SU-DHL-6 (cell line): ENCODE measurements at regions not wholly inside any gene's neighbourhood (a gene's known extent, or its start where the extent isn't known, plus 50 kb on each side); places are given as distances from the start of the nearest gene placed in this dataset.
"Not testable (repeated sequence)": the region's sequence is repeated elsewhere in the genome, so short reads cannot be mapped to it uniquely, and the experiment has no call there.

Experiments
- H2AFZ ChIP-seq: fragments of 200-600 bp; sonication (generic); 2 replicates; pipeline ENCODE4 v1.6.1; 2014; ENCODE audit warnings: low read depth, mild to moderate bottlenecking, moderate library complexity, mixed read lengths, antibody characterized with exemption, low read length; ENCODE audit not compliant: severe bottlenecking
- H3F3A ChIP-seq: fragments of 200-600 bp; shearing (Covaris generic); 2 replicates; pipeline ENCODE4 v1.6.0; 2016; ENCODE audit warnings: antibody characterized with exemption, mild to moderate bottlenecking; ENCODE audit not compliant: insufficient read depth
- H3K27ac ChIP-seq: fragments of 200-600 bp; sonication (generic); 2 replicates; pipeline ENCODE4 v1.5.1; 2016; ENCODE audit warnings: low read depth, mild to moderate bottlenecking, low read length, moderate library complexity, mixed read lengths
- H3K27me3 ChIP-seq: fragments of 200-600 bp; sonication (generic), shearing (Covaris generic); 2 replicates; pipeline ENCODE4 v1.6.0; 2014; ENCODE audit warnings: mild to moderate bottlenecking, low read length
- H3K36me3 ChIP-seq: fragments of 200-600 bp; sonication (generic); 2 replicates; pipeline ENCODE4 v1.6.1; 2014; ENCODE audit warnings: mild to moderate bottlenecking, low read length, mixed read lengths
- H3K4me2 ChIP-seq: fragments of 300-600, 200-600 bp; shearing (Covaris generic), sonication (generic); 2 replicates; pipeline ENCODE4 v1.6.0; 2014; ENCODE audit warnings: low read length, low read depth, mild to moderate bottlenecking; ENCODE audit not compliant: poor library complexity, severe bottlenecking
- H3K4me3 ChIP-seq: fragments of 200-600 bp; sonication (generic); 2 replicates; pipeline ENCODE4 v1.5.1; 2014; ENCODE audit warnings: antibody characterized with exemption, low read length, mild to moderate bottlenecking, mixed read lengths; ENCODE audit not compliant: insufficient read depth, poor library complexity, severe bottlenecking
- H3K79me2 ChIP-seq: fragments of 200-600 bp; sonication (generic); 2 replicates; pipeline ENCODE4 v1.6.1; 2014; ENCODE audit warnings: mild to moderate bottlenecking, low read length, moderate library complexity; ENCODE audit not compliant: insufficient read depth
- H3K9ac ChIP-seq: fragments of 200-600 bp; sonication (generic); 2 replicates; pipeline ENCODE4 v1.7.0; 2014; ENCODE audit warnings: mild to moderate bottlenecking, low read length
- H3K9me2 ChIP-seq: fragments of 200-600 bp; sonication (generic); replicated peaks from 2 replicates; pipeline ENCODE4 v1.6.1; 2014; ENCODE audit warnings: low read length; ENCODE audit not compliant: insufficient read depth
- H3K9me3 ChIP-seq: fragments of 200-600 bp; sonication (generic); 2 replicates; pipeline ENCODE4 v1.6.1; 2014; ENCODE audit warnings: low read length, mixed read lengths; ENCODE audit not compliant: insufficient read depth
- H4K20me1 ChIP-seq: fragments of 200-600 bp; sonication (generic); 2 replicates; pipeline ENCODE4 v1.6.1; 2014; ENCODE audit warnings: low read depth, mild to moderate bottlenecking, antibody characterized with exemption, low read length, moderate library complexity, mixed read lengths
- CTCF ChIP-seq: fragments of 200-600 bp; sonication (generic); IDR thresholded peaks from one replicate; pipeline ENCODE4 v1.5.1; 2017; ENCODE audit warnings: antibody characterized with exemption, mild to moderate bottlenecking, low read length, moderate library complexity; ENCODE audit not compliant: insufficient read depth, poor library complexity, severe bottlenecking
- EZH2phosphoT487 ChIP-seq: fragments of 200-600 bp; sonication (generic), shearing (Covaris generic); conservative IDR thresholded peaks from 2 replicates; pipeline ENCODE4 v1.6.1; 2018; ENCODE audit warnings: mild to moderate bottlenecking, antibody characterized with exemption, low read length, moderate library complexity, mixed read lengths

- Histone ChIP-seq H3K9me3 (no peaks in the 10 kb centered on the region), H3K4me3 (no peak overlapping the region), H3K27me3 (no peaks in the 10 kb centered on the region), H4K20me1 (no peaks in the 10 kb centered on the region), H3K4me2 (no peak overlapping the region), H2AFZ (no peak overlapping the region), H3K79me2 (no peaks in the 10 kb centered on the region), H3K9me2 (no peaks in the 10 kb centered on the region), H3K36me3 (no peaks in the 10 kb centered on the region), H3F3A (no peaks in the 10 kb centered on the region), H3K27ac (no peak overlapping the region), H3K9ac (no peak overlapping the region)
- no peak for TF ChIP-seq CTCF
- TF ChIP-seq EZH2phosphoT487, result no peak
Observed at GRCh38 chr14:106228541-106229158, 702.3 kb downstream of the TMEM121 start.

DNA sequence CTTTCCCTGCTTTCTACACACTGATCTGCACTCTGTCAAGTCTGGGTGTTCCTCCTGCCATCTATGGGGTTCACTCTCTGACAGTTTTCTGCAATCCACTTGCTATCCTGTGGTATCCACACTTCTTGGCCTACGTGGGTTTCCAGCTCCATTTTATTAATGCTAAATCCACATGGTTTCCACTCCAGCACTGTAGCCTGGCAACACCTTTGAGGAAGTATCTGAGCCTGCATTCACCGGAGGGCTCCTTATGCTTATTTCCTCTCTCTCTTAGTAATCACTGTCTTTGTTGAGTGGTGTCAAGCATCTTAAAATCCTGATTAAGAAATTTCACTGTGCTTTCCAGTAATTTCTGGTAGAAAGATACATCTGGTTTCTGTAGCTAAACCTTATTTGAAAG lies 703.7 kb downstream of the TMEM121 start:
- Histone ChIP-seq H3K27me3 (no peaks in the 10 kb centered on the region), H3K4me2 (no peak overlapping the region), H3K79me2 (no peaks in the 10 kb centered on the region), H2AFZ (no peak overlapping the region), H3K9me2 (no peaks in the 10 kb centered on the region), H3K9me3 (no peaks in the 10 kb centered on the region), H3K9ac (no peak overlapping the region), H3K27ac (no peak overlapping the region), H3K4me3 (no peak overlapping the region), H4K20me1 (no peaks in the 10 kb centered on the region), H3F3A (no peaks in the 10 kb centered on the region), H3K36me3 (no peaks in the 10 kb centered on the region)
- no peak for TF ChIP-seq EZH2phosphoT487

DNA sequence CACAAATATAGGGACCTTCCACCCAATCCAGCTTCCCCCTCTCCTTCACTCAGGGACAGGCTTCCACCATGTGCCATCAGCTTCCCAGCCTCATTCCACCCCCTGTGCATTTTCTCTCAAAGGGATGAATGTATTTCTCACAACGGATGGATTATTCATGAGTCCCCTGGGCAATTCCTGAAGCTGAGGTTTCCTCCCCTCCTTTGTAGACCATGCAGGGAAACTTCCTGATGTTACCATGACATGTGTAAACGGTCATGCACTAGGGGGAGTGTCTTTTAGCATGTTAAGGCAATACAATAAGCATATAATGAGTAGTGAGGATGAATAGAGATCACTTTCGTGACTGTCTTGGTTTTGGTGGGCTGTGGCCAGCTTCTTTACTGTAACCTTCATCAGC lies 706.8 kb downstream of the TMEM121 start:
- H3K27ac ChIP-seq, H3K4me3 ChIP-seq, H2AFZ ChIP-seq, H3K79me2 ChIP-seq, H3F3A ChIP-seq, H4K20me1 ChIP-seq, H3K9me2 ChIP-seq, H3K9ac ChIP-seq, H3K36me3 ChIP-seq, H3K4me2 ChIP-seq, H3K9me3 ChIP-seq, H3K27me3 ChIP-seq: not testable (repeated sequence)

- H3K9ac ChIP-seq, H3K27ac ChIP-seq, H3K4me2 ChIP-seq, H3F3A ChIP-seq, H3K79me2 ChIP-seq, H3K9me3 ChIP-seq, H3K27me3 ChIP-seq, H2AFZ ChIP-seq, H3K36me3 ChIP-seq, H4K20me1 ChIP-seq, H3K9me2 ChIP-seq, H3K4me3 ChIP-seq: not testable (repeated sequence)
- TF ChIP-seq CTCF, result peak; percentile 32
Observed at GRCh38 chr14:106234525-106235254, 708.3 kb downstream of the TMEM121 start.
